H1 (cell line): ENCODE measurements at regions not wholly inside any gene's neighbourhood (a gene's known extent, or its start where the extent isn't known, plus 50 kb on each side); places are given as distances from the start of the nearest gene placed in this dataset.

Experiments
- CTCF ChIA-PET: fragments of 300-600 bp; sonication (Branson Sonifier 250); formaldehyde crosslinking; loops from one replicate; lab custom pipeline; 2021; ENCODE audit not compliant: partially characterized antibody; lab: Charles Lee
- POLR2A ChIA-PET: fragments of 300-600 bp; sonication (Branson Sonifier 250); formaldehyde crosslinking; loops from one replicate; lab custom pipeline; 2021; ENCODE audit warnings: inconsistent platforms; ENCODE audit not compliant: partially characterized antibody; lab: Charles Lee
- DNase-seq, 2 experiments: peaks; one replicate each; pipeline versions ENCODE4 v3.0.0 to v3.0.0-alpha.2; 2010 to 2022; ENCODE audit warnings: low spot score in 2 of 2, low read depth in 1 of 2, mixed read lengths in 1 of 2
- FAIRE-seq: peaks from 2 replicates; lab custom pipeline; 2011; peaks lifted over from hg19 to GRCh38; lab: Jason Lieb, UNC
- H2AFZ ChIP-seq: 2 replicates; pipeline ENCODE4 v1.8.1; 2012; ENCODE audit warnings: low read length, inconsistent platforms
- H2AK5ac ChIP-seq: 2 replicates; pipeline ENCODE4 v1.6.1; 2013; ENCODE audit warnings: low read depth, low read length
- H2BK120ac ChIP-seq: replicated peaks from 2 replicates; pipeline ENCODE3; 2013; ENCODE audit warnings: low read depth, low read length, inconsistent platforms
- H2BK12ac ChIP-seq: 2 replicates; pipeline ENCODE4 v1.6.1; 2013; ENCODE audit warnings: low read depth, low read length
- H2BK15ac ChIP-seq: 2 replicates; pipeline ENCODE4 v1.6.1; 2013; ENCODE audit warnings: low read length
- H2BK20ac ChIP-seq: 2 replicates; pipeline ENCODE4 v1.6.1; 2013; ENCODE audit warnings: low read length
- H2BK5ac ChIP-seq: 2 replicates; pipeline ENCODE4 v1.6.1; 2013; ENCODE audit warnings: low read depth, low read length
- H3K14ac ChIP-seq: 2 replicates; pipeline ENCODE4 v1.6.1; 2013; ENCODE audit warnings: inconsistent platforms; ENCODE audit not compliant: insufficient read length
- H3K18ac ChIP-seq: 2 replicates; pipeline ENCODE4 v1.6.1; 2013; ENCODE audit warnings: low read length; ENCODE audit errors: extremely low read depth
- H3K23ac ChIP-seq: 2 replicates; pipeline ENCODE4 v1.6.1; 2013; ENCODE audit warnings: inconsistent platforms; ENCODE audit not compliant: insufficient read length
- H3K23me2 ChIP-seq: 2 replicates; pipeline ENCODE4 v1.6.1; 2013; ENCODE audit warnings: low read depth, low read length
- H3K27ac ChIP-seq: 2 replicates; pipeline ENCODE4 v1.6.1; 2011; ENCODE audit warnings: low read depth, low read length, inconsistent platforms
- H3K27me3 ChIP-seq, 4 experiments: replicated peaks in 1 of 4; 1 replicate in 1 of 4; 2 replicates in 3 of 4; pipeline versions ENCODE4 v1.6.1 to v1.8.1; 2011 to 2013; ENCODE audit warnings: low read length in 3 of 4, mild to moderate bottlenecking in 3 of 4, inconsistent platforms in 2 of 4, mixed read lengths in 2 of 4, moderate library complexity in 1 of 4; ENCODE audit not compliant: control insufficient read depth in 3 of 4, insufficient read depth in 3 of 4; ENCODE audit errors: extremely low read depth in 1 of 4
- H3K36me3 ChIP-seq, 4 experiments: 2 replicates each; pipeline versions ENCODE4 v1.6.1 to v1.8.1; 2011 to 2013; ENCODE audit warnings: mild to moderate bottlenecking in 4 of 4, low read length in 3 of 4, moderate library complexity in 2 of 4, control low read depth in 1 of 4, inconsistent platforms in 1 of 4; ENCODE audit not compliant: insufficient read depth in 4 of 4, control insufficient read depth in 2 of 4
- H3K4ac ChIP-seq: replicated peaks from 2 replicates; pipeline ENCODE3; 2013; ENCODE audit warnings: low read length, low read depth, mixed read lengths, inconsistent platforms; ENCODE audit not compliant: insufficient read length
- H3K4me1 ChIP-seq, 4 experiments: replicated peaks in 1 of 4; 1 replicate in 1 of 4; 2 replicates in 3 of 4; pipeline versions ENCODE4 v1.6.1 to v1.8.1; 2011 to 2013; ENCODE audit warnings: low read length in 3 of 4, inconsistent platforms in 2 of 4, mixed read lengths in 1 of 4; ENCODE audit not compliant: insufficient read depth in 4 of 4, control insufficient read depth in 3 of 4
- H3K4me2 ChIP-seq, 2 experiments: 2 replicates each; pipeline versions ENCODE4 v1.6.1 to v1.8.1; 2011 to 2013; ENCODE audit warnings: low read depth in 2 of 2, low read length in 2 of 2, control low read depth in 1 of 2, inconsistent platforms in 1 of 2, mild to moderate bottlenecking in 1 of 2; ENCODE audit not compliant: insufficient read depth in 1 of 2
- H3K4me3 ChIP-seq, 4 experiments: fragments of 200-600, 300-600 bp in 1 of 4; sonication (generic), shearing (Covaris generic), sonication (Bioruptor Twin) in 1 of 4; 2 replicates each; pipeline versions ENCODE4 v1.5.1 to v1.8.1; 2011 to 2016; ENCODE audit warnings: low read length in 4 of 4, low read depth in 3 of 4, control low read depth in 2 of 4, inconsistent platforms in 2 of 4, mild to moderate bottlenecking in 2 of 4, mixed read lengths in 1 of 4, moderate library complexity in 1 of 4; ENCODE audit not compliant: insufficient read depth in 2 of 4; ENCODE audit errors: extremely low read depth in 1 of 4
- H3K56ac ChIP-seq: replicated peaks from 2 replicates; pipeline ENCODE3; 2013; ENCODE audit warnings: low read depth, mild to moderate bottlenecking, mixed read lengths, low read length, inconsistent platforms; ENCODE audit not compliant: insufficient read length
- H3K79me1 ChIP-seq: 2 replicates; pipeline ENCODE4 v1.6.1; 2013; ENCODE audit warnings: low read depth, low read length, control low read depth
- H3K79me2 ChIP-seq, 2 experiments: 2 replicates each; pipeline versions ENCODE4 v1.6.1 to v1.8.1; 2012 to 2013; ENCODE audit warnings: low read length in 2 of 2, mild to moderate bottlenecking in 2 of 2, inconsistent platforms in 1 of 2; ENCODE audit not compliant: insufficient read depth in 2 of 2, control insufficient read depth in 1 of 2
- H3K9ac ChIP-seq, 4 experiments: replicated peaks in 1 of 4; 1 replicate in 1 of 4; 2 replicates in 3 of 4; pipeline versions ENCODE4 v1.6.1 to v1.8.1; 2011 to 2013; ENCODE audit warnings: low read depth in 3 of 4, low read length in 3 of 4, control low read depth in 2 of 4, mild to moderate bottlenecking in 2 of 4, moderate library complexity in 2 of 4, inconsistent platforms in 1 of 4; ENCODE audit errors: extremely low read depth in 1 of 4
- H3K9me3 ChIP-seq, 2 experiments: 2 replicates each; pipeline versions ENCODE4 v1.6.1 to v1.8.1; 2012 to 2013; ENCODE audit warnings: mild to moderate bottlenecking in 2 of 2, moderate library complexity in 2 of 2, control low read depth in 1 of 2, inconsistent platforms in 1 of 2, low read depth in 1 of 2, low read length in 1 of 2, mixed read lengths in 1 of 2; ENCODE audit not compliant: insufficient read depth in 2 of 2
- H4K20me1 ChIP-seq, 2 experiments: replicated peaks in 1 of 2; 2 replicates each; pipeline versions ENCODE3 to v1.8.1; 2011 to 2013; ENCODE audit warnings: inconsistent platforms in 2 of 2, low read length in 2 of 2, mild to moderate bottlenecking in 1 of 2; ENCODE audit not compliant: insufficient read depth in 2 of 2, control insufficient read depth in 1 of 2
- H4K5ac ChIP-seq: 2 replicates; pipeline ENCODE4 v1.6.1; 2013; ENCODE audit warnings: low read length, low read depth, mixed read lengths, inconsistent platforms; ENCODE audit not compliant: insufficient read length
- H4K8ac ChIP-seq: 2 replicates; pipeline ENCODE4 v1.8.0; 2013; ENCODE audit warnings: mild to moderate bottlenecking, moderate library complexity, low read length, inconsistent platforms; ENCODE audit not compliant: insufficient read depth; ENCODE audit errors: extremely low read depth
- H4K91ac ChIP-seq: replicated peaks from 2 replicates; pipeline ENCODE3; 2013; ENCODE audit warnings: low read length, mixed read lengths, inconsistent platforms; ENCODE audit not compliant: insufficient read length
- WGBS, 2 experiments: shearing (Covaris generic) in 1 of 2; methylation state at CpG; one replicate each; pipeline versions ENCODE4 v1.1.6 to v1.1.7; 2013 to 2015; ENCODE audit warnings: low lambda C conversion rate in 2 of 2, mixed read lengths in 2 of 2, inconsistent platforms in 1 of 2, low coverage in 1 of 2, missing lambda C conversion rate in 1 of 2; ENCODE audit not compliant: insufficient replicate concordance in 2 of 2, insufficient coverage in 1 of 2, insufficient read length in 1 of 2; ENCODE audit errors: extremely low coverage in 1 of 2, missing lambda C conversion rate in 1 of 2; 5-methylcytosine and 5-hydroxymethylcytosine counted together

DNA sequence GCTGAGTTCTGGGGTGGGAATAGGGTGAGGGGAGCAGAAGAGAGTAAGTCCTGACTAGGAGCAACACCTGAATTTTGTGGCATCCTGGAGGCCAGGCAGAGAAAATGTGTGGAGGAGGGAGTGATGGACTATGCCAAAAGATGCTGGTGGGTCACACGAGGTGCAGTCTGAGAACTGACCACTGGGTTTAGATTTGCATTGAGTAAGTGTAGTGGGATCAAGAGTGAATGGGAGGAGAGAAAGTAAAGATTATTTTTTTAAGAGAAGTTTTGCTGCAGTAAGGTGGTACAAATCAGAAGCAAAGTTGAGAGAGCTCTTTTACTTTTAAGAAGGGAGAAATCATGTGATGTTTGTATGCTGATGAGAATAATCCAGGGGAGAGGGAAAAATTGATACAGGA lies 405.1 kb downstream of the DLEU7 start:
- Histone ChIP-seq H3K23me2 (no peaks in the 10 kb centered on the region; the same call in 1 of the 2 replicates), H3K23ac (no peak overlapping the region), H2BK120ac (no peak overlapping the region), H3K4ac (no peak overlapping the region), H2BK15ac (no peak overlapping the region), H3K14ac (no peak overlapping the region), H3K27me3 (peaks cover 0 to 2% (median 0%) of the 10 kb centered on the region in 4 experiments; a peak in 1 of 7 replicates), H4K20me1 (no peaks in the 10 kb centered on the region), H3K56ac (no peak overlapping the region), H2BK20ac (no peak overlapping the region), H4K91ac (no peak overlapping the region), H3K9ac (no peak overlapping the region), H3K4me3 (no peak overlapping the region), H3K79me2 (no peaks in the 10 kb centered on the region), H3K4me2 (no peak overlapping the region), H3K18ac (no peak overlapping the region), H2AFZ (no peak overlapping the region), H3K4me1 (no peaks in the 10 kb centered on the region; a peak in 1 of 7 replicates), H3K36me3 (no peaks in the 10 kb centered on the region), H4K8ac (no peak overlapping the region), H3K79me1 (no peaks in the 10 kb centered on the region), H3K9me3 (no peaks in the 10 kb centered on the region; a peak in 1 of 4 replicates), H2BK12ac (no peak overlapping the region), H2AK5ac (no peak overlapping the region), H3K27ac (no peak overlapping the region), H4K5ac (no peak overlapping the region), H2BK5ac (no peak overlapping the region)
- 95% methylated on average over 1 of the region's 1 CpG; no CpG with 5 or more reads in 1 of the 2 experiments for WGBS, 2 experiments
- POLR2A ChIA-PET: no interaction called here
- DNase-seq: no peak
- CTCF ChIA-PET: interaction anchor here (0.8 to 3.0 kb wide), 3 partner anchors 12 to 19 kb away, joined by 3 to 10 read pairs (median 3); no protein-coding TSS in a partner anchor
- FAIRE-seq: no peak
